GM19397 (cell line): ENCODE measurements at regions not wholly inside any gene's neighbourhood (a gene's known extent, or its start where the extent isn't known, plus 50 kb on each side); places are given as distances from the start of the nearest gene placed in this dataset.
A peak's percentile ranks its signal among the peaks of the same experiment; 100 is the strongest.

Experiments
- ATAC-seq: cut with Tn5 transposase; IDR thresholded peaks from one replicate; pipeline ENCODE4 v1.9.1; 2021; ENCODE audit warnings: mild to moderate bottlenecking, moderate library complexity; ENCODE audit not compliant: unreplicated experiment

DNA sequence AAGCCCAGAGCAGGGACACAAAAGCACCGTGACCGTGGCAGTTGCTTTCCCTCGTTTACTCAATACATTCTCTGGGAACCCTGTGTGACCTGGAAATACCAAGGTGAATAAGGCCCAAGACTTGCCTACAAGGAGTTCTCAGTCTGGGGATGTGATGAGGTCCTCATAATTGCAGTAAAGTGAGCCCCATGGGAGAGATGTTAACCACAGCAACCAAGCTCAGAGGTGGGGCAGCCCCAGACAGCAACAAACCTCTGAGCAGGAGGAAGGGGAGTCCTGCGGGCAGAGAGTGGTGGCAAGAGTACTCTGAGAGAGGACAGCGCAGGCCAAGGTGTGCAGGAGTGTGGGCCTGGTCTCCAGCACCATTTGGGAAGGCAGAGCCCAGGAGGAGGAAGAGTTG, 91.6 kb downstream of the TTC32 start:
- ATAC-seq = no peak

- no peak for ATAC-seq
These were observed 92.6 kb downstream of the TTC32 start for GRCh38 chr2:19809206-19809605.

DNA sequence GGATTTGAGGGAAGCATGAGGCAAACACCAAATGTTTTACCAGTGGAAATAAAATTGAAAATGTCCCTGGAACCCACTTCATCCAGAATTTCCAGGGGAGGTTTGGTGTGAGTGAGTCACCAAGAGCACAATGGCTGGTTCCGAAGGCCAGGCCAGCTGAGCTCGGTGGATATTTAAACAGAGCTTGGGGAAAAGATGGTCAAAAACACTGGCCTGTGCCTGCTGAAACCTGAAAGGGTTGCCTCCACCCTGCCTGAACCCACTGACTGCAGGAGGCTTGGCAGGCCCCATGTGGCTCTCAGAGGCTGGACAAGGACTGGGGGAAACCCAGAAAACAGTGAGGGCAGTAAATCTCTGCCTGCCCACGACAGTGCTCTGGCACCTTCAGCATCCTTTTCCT, 93.9 kb downstream of the TTC32 start:
- ATAC-seq = no peak

- ATAC-seq = no peak
These were observed 94.4 kb downstream of the TTC32 start for GRCh38 chr2:19807346-19807745.

DNA sequence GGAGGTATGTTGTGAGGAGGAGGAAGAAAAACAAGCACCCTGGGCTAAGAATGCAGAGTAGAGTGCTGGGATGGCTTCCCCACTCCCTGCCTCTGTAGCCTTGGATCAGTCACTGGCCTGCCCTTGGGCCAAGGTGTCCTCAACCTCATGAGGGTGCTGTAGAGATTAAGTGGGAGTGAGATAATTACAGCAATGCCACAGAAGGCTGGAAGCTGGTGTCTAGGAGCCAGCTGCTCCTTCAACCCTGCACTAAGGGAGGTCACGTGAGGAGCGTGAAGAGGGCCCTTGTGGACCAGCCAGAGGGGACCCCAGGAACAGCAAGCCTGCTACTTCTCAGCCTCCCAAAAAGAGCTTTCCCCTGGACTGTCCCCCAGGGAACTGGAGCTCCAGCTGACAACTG, 95.2 kb downstream of the TTC32 start:
- ATAC-seq = no peak

- ATAC-seq = no peak
These were observed 95.7 kb downstream of the TTC32 start for GRCh38 chr2:19806131-19806530.

GRCh38 chr2:19805266-19805665, 96.5 kb downstream of the TTC32 start:
- ATAC-seq = no peak

DNA sequence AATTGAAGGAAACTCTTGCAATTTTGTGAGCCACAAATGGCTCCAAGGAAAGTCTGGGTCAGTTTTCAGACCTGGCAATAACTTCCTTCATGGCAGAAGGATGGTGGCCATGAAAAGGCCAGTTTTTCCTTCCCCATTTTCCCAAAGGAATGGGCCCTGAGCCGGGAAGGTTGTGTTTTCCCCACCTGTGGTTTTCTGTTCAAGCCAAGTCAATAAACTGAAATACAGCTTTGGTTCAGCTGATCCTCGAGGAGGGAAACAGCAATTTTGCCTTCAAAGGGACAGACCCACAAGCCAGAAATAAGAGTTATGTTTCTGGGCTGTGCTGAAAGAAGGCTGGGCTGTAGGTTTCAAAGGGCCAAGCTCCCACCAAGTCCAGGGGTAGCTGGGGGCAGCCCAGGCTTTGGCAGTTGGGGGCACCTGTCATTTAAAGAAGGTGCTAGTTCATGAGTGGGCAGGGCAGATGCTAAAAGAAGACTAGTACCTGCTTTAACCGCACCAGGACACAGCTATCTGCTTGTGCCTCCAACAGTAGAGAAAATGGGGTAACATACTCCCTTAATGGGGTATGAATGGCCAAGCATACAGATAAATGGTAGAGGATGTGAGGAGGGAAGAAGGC, 97.0 kb downstream of the TTC32 start:
- no peak for ATAC-seq

GRCh38 chr2:19802086-19802841, 99.5 kb downstream of the TTC32 start:
- ATAC-seq = no peak

DNA sequence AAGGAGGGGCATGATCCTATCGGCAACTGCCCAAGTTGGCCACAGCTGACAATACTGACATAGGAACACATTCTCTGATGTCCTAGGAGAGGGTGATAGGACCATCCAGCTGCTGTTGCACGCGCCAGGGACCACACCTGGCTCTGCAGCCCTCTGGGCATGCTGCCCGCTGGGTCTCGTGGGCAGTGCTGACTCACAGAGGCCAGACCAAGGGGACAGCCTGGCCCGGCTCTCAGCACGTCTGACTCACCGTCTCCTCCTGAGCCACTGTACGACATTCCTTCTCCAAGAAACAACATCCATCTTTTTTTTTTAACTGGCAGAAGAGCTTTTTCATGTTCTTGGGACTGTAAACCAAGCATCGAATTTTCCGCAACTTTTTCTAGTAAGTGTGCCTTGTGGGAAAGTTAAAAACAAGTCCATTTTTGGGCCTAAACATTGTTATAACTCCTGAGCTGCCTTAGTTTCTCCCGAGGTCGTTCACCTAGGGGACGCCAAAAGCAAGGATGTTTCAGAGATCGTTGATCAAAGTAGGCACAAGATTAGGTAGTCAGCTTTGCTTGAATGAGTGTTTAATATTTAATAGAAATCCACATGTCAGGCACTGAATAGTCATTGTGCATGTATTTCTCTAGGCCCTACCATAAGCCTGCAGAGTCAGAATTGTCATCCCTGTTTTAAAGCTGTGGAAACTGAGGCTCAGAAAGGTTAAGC, 100.3 kb downstream of the TTC32 start:
- no peak for ATAC-seq

GRCh38 chr2:19800796-19801195, 101.0 kb downstream of the TTC32 start:
- no peak for ATAC-seq

DNA sequence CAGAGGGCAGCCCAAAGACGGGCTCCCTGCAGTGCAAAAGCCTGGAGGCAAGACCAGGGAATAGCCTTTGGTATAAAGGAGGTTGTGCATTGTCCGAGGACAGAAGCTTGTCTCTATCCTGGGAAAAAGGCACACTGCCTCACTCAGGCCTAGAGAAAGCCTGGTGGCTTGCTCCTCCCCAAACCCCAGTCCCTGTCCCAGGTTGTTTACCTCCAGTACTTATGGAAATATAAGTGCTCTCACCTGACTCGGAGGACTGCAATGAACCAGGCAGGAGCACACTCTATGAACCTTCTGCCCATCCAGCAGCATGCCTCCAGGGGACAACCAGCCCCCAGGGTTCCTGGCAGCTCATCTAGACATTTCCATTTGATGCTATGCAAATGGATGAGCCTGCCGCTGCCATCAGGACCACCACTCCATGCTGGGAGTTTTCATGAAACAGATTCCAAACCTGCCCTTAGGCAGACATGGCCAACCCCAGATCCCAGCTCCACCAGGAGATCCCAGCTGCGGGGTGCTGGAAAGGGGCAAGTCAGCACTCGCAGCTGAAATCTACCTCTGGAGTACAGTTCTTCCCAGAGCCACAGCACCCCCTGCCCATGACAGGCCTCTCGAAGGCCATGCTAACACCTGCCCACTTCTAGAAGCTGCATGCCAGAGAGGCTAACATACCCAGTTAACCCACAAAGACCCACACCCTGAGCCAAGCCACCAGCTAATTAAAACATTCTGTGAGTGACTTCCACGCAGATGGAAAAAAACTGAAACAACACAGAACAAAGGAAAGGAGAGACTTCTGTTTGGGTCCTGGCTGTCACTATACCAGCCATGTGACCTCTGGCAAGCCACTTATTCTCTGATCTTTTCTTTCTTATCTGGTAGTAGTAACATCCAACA, 101.7 kb downstream of the TTC32 start:
- no peak for ATAC-seq

GRCh38 chr2:19797871-19798270, 103.9 kb downstream of the TTC32 start:
- no peak for ATAC-seq

GRCh38 chr2:19797243-19797810, 104.5 kb downstream of the TTC32 start:
- ATAC-seq = no peak

- no peak for ATAC-seq
These were observed 105.6 kb downstream of the TTC32 start for GRCh38 chr2:19796035-19796695.

- no peak for ATAC-seq
These were observed 108.5 kb downstream of the TTC32 start for GRCh38 chr2:19793132-19793750.

DNA sequence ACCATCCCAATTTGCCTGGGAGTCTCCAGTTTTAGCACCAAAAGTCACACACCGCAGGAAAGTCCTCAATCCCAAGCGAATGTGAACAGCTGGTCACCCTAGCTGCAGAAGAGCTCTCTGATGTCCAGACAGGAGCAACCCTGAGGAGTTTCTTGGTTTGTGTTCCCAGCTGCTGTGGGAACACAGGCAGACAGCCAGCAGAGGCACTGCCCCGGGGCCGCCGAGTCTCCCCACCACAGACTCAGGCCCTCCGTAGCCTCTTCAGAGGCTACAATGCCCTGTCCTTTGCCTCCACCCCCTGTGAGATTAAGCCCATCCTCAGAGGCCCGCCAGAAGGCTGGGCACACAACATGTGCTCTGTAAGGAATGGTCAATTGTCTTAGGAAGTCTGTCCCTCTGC, 111.5 kb downstream of the TTC32 start:
- no peak for ATAC-seq

GRCh38 chr2:19787134-19787533, 114.6 kb downstream of the TTC32 start:
- no peak for ATAC-seq

DNA sequence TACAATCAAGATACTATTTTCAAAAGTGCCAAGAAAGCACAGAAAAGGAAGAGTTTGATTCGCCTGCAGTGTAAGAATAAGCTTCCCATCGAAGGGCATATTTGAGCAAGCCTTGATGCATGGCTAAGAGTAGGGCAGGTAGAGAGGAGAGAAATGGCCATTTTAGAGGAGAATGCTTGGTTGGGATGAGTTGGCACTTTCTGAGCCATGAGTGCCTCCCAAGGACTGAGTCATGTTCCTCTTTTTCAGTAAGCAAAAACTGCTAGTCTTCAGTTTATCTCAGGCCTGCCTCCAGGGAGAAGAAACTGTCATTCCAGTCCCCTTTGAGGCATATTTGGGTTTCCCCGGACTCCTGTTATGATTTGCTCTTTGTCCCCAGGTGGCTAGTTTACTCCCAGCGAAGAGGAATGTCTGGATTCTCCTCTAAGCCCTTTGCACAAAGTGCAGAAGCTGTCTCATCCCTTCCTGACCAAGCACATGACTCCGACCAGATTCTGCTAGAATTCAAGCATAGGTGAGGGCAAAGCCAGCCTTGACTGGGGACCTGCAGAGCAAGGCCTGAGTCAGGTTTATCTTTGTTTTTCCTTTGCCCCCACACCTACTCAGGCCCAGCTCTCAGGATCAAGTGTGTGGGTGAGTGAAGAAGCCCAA, 115.2 kb downstream of the TTC32 start:
- peak; percentile 48 for ATAC-seq
